GM12878 (cell line): ENCODE measurements at regions not wholly inside any gene's neighbourhood (a gene's known extent, or its start where the extent isn't known, plus 50 kb on each side); places are given as distances from the start of the nearest gene placed in this dataset.
"Not testable (repeated sequence)": the region's sequence is repeated elsewhere in the genome, so short reads cannot be mapped to it uniquely, and the experiment has no call there.

Experiments
- ATAC-seq: fragments of 200-7000 bp; cut with Tn5 transposase; 3 replicates; pipeline ENCODE4 v1.9.1; 2020; ENCODE audit warnings: mild to moderate bottlenecking, moderate library complexity
- BruUV-seq: library from RNA; stranded (reverse); fragments of 400-500 nt; replicated peaks from 2 replicates; lab custom pipeline; 2021; lab: Mats Ljungman, UMichigan
- CTCF ChIA-PET: fragments of 300-600 bp; sonication (Branson Sonifier 250); formaldehyde crosslinking; extraction: SDS; loops from one replicate; lab custom pipeline; 2021; ENCODE audit warnings: inconsistent platforms; lab: Yijun Ruan, JAX
- POLR2A ChIA-PET: fragments of 350-600 bp; formaldehyde crosslinking; extraction: SDS; loops from one replicate; lab custom pipeline; 2021; ENCODE audit warnings: inconsistent platforms; lab: Charles Lee
- RAD21 ChIA-PET: fragments of 300-600 bp; sonication (Branson Sonifier 250); formaldehyde crosslinking; loops from one replicate; lab custom pipeline; 2023; ENCODE audit warnings: antibody characterized with exemption; ENCODE audit not compliant: unreplicated experiment; lab: Charles Lee
- SMC1A ChIA-PET: fragments of 300-600 bp; sonication (Branson Sonifier 250); formaldehyde crosslinking; loops from one replicate; lab custom pipeline; 2023; ENCODE audit not compliant: unreplicated experiment, uncharacterized antibody; lab: Charles Lee
- DNase-seq: peaks from one replicate; pipeline ENCODE4 v3.0.0-alpha.2; 2011; ENCODE audit warnings: low read depth, low spot score
- FAIRE-seq: peaks from 3 replicates; lab custom pipeline; 2011; peaks lifted over from hg19 to GRCh38; lab: Jason Lieb, UNC
- H2AFZ ChIP-seq: 2 replicates; pipeline ENCODE4 v1.6.0; 2011; ENCODE audit warnings: low read depth, low read length, control low read depth; ENCODE audit not compliant: control insufficient read depth
- H3K27ac ChIP-seq: 2 replicates; pipeline ENCODE4 v1.5.1; 2011; ENCODE audit warnings: control low read depth; ENCODE audit not compliant: control insufficient read depth, insufficient read depth
- H3K27me3 ChIP-seq, 2 experiments: replicated peaks in 1 of 2; 2 replicates each; pipeline versions ENCODE4 v1.6.0 to v1.6.1; 2011; ENCODE audit warnings: low read length in 1 of 2; ENCODE audit not compliant: control insufficient read depth in 2 of 2, insufficient read depth in 2 of 2
- H3K36me3 ChIP-seq, 2 experiments: 2 replicates each; pipeline ENCODE4 v1.5.1; 2011; ENCODE audit warnings: low read length in 1 of 2; ENCODE audit not compliant: control insufficient read depth in 2 of 2, insufficient read depth in 2 of 2
- H3K4me1 ChIP-seq: 2 replicates; pipeline ENCODE4 v1.6.1; 2011; ENCODE audit warnings: mild to moderate bottlenecking, low read length, moderate library complexity, mixed read lengths; ENCODE audit not compliant: control insufficient read depth, insufficient read depth
- H3K4me2 ChIP-seq: 2 replicates; pipeline ENCODE4 v1.6.0; 2011; ENCODE audit warnings: control low read depth; ENCODE audit not compliant: control insufficient read depth, insufficient read depth
- H3K4me3 ChIP-seq: fragments of 200-600 bp; sonication (generic); 2 replicates; pipeline ENCODE4 v1.5.1; 2016
- H3K79me2 ChIP-seq: 2 replicates; pipeline ENCODE4 v1.6.0; 2011; ENCODE audit warnings: low read length; ENCODE audit not compliant: control insufficient read depth, insufficient read depth
- H3K9ac ChIP-seq: 2 replicates; pipeline ENCODE4 v1.8.0; 2011; ENCODE audit warnings: low read length, control low read depth, mixed read lengths; ENCODE audit not compliant: control insufficient read depth, insufficient read depth
- H3K9me3 ChIP-seq: replicated peaks from 3 replicates; pipeline ENCODE4 v1.5.1; 2011; ENCODE audit warnings: mild to moderate bottlenecking, low read length; ENCODE audit not compliant: control insufficient read depth, insufficient read depth
- H4K20me1 ChIP-seq: 2 replicates; pipeline ENCODE4 v1.6.0; 2011; ENCODE audit not compliant: control insufficient read depth, insufficient read depth
- WGBS: methylation state at CpG from one replicate; pipeline ENCODE4 v1.1.6; 2016; ENCODE audit warnings: low lambda C conversion rate; ENCODE audit not compliant: insufficient replicate concordance, insufficient coverage; ENCODE audit errors: missing lambda C conversion rate; 5-methylcytosine and 5-hydroxymethylcytosine counted together
- in situ Hi-C: fragments of 300-500 bp; cut with MboI; formaldehyde crosslinking; loops from 9 replicates; pipeline ENCODE4 v1.14.3; 2018; ENCODE audit warnings: mixed read lengths
- intact Hi-C: fragments of 100-400 bp; cut with micrococcal nuclease; formaldehyde crosslinking; loops from one replicate; pipeline ENCODE4 v1.14.2; 2022; ENCODE audit not compliant: unreplicated experiment

DNA sequence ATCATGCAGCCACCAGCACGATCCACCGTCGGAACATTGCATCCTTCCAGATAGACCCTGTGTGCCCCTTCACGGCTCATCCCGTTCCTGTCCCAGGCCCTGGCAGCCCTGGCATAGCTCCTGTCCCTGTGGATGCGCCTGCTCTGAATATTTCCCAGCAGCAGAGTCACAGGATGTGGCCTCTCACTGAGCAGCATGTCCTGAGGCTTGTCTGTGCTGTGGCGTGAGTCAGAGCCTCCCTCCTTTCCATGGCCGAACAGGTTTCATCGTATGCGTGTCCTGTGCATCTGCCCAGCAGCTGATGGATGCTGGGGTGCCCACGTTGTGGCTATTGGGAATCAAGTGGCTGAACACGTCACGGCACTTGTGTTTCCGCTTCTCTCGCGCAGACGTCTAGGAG lies 4471.5 kb upstream of the TPTE start:
- intact Hi-C loops, H3K4me2 ChIP-seq, H3K36me3 ChIP-seq, CTCF ChIA-PET, H3K9me3 ChIP-seq, H3K79me2 ChIP-seq, H2AFZ ChIP-seq, BruUV-seq, H3K27me3 ChIP-seq, H3K4me1 ChIP-seq, H4K20me1 ChIP-seq, ATAC-seq, H3K27ac ChIP-seq, DNase-seq, H3K9ac ChIP-seq, SMC1A ChIA-PET, FAIRE-seq, POLR2A ChIA-PET, RAD21 ChIA-PET, H3K4me3 ChIP-seq, in situ Hi-C loops: not testable (repeated sequence)
- WGBS, result no CpG with 5 or more reads among the region's 17 CpGs

DNA sequence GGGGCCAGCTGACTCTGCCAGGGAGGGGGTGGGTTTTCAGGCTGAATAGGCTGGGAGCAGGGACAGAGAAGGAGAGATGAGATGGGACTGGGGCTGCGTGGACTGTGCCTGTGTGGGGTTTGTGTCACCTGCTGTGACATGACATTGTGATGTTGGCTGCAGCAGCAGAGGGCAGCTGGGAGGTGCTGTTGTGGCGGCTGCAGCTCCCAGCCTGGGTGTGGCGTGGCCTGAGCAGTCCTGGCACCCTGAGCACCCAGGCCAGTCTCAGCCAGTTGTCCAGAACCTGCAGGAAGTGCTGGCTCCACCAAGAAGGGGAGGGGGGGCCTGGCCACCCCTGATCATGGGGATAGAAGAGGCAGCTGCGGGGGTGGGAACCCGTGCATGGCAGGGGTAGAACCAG lies 4469.3 kb upstream of the TPTE start:
- H3K36me3 ChIP-seq, in situ Hi-C loops, H3K79me2 ChIP-seq, H2AFZ ChIP-seq, intact Hi-C loops, BruUV-seq, H3K9ac ChIP-seq, H3K4me2 ChIP-seq, SMC1A ChIA-PET, H3K4me1 ChIP-seq, H3K4me3 ChIP-seq, ATAC-seq, H4K20me1 ChIP-seq, RAD21 ChIA-PET, CTCF ChIA-PET, H3K27ac ChIP-seq, DNase-seq, POLR2A ChIA-PET, H3K9me3 ChIP-seq, FAIRE-seq, H3K27me3 ChIP-seq: not testable (repeated sequence)
- no CpG with 5 or more reads among the region's 5 CpGs for WGBS

DNA sequence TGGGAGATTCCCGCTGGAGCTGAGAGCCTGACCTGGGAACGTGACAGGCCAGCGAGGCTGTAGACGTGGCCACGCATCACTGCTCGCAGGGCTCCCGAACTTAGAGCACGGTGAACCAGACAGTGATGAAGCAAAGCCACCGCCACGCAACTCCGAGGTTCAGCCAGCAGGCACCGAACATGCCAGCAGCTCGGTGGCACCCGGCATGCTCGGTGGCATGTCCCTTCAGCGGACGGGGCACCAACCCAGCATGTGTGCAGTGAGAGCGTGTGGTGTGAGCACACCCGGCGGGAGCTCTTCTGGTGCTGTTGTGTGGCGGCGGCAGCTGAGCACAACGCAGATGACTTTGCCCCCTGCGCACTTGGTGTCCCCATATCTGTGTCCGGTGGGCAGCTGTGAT lies 4468.2 kb upstream of the TPTE start:
- intact Hi-C loops, H3K9ac ChIP-seq, POLR2A ChIA-PET, DNase-seq, H3K9me3 ChIP-seq, CTCF ChIA-PET, H3K4me1 ChIP-seq, H3K4me3 ChIP-seq, SMC1A ChIA-PET, H4K20me1 ChIP-seq, H2AFZ ChIP-seq, BruUV-seq, H3K27ac ChIP-seq, H3K27me3 ChIP-seq, FAIRE-seq, in situ Hi-C loops, RAD21 ChIA-PET, ATAC-seq, H3K36me3 ChIP-seq, H3K4me2 ChIP-seq, H3K79me2 ChIP-seq: not testable (repeated sequence)
- WGBS, result no CpG with 5 or more reads among the region's 25 CpGs

DNA sequence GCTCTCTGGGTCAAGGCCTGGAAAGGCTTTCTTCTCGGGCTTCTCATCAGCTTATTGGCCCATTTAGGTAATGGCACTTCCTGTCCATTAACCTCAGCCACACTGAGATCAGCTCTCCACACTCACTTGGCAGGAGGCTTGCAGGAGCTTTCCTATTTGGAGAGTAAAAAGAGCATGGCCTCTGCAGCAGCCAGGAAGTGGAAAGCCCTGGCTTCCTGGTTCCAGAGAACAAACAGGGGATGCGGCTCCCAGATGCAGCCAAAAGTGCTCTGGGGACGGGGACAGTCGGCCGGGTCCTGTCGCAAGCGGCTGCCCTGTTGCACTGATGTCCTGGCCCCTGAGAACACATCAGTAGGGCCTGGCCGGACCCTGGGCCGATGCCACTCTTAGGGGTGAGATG lies 4462.4 kb upstream of the TPTE start:
- H3K9me3 ChIP-seq, in situ Hi-C loops, H3K36me3 ChIP-seq, SMC1A ChIA-PET, H3K79me2 ChIP-seq, H3K4me3 ChIP-seq, H3K27me3 ChIP-seq, POLR2A ChIA-PET, DNase-seq, FAIRE-seq, H3K4me1 ChIP-seq, H3K4me2 ChIP-seq, RAD21 ChIA-PET, H4K20me1 ChIP-seq, ATAC-seq, CTCF ChIA-PET, intact Hi-C loops, H3K9ac ChIP-seq, H3K27ac ChIP-seq, BruUV-seq, H2AFZ ChIP-seq: not testable (repeated sequence)
- no CpG with 5 or more reads among the region's 9 CpGs for WGBS
